NK-92 treated with Interleukin-12 subunit alpha and Interleukin-12 subunit beta, amount 100 ng/mL, for 24 hours (cell line): ENCODE measurements at regions not wholly inside any gene's neighbourhood (a gene's known extent, or its start where the extent isn't known, plus 50 kb on each side); places are given as distances from the start of the nearest gene placed in this dataset.

Source experiments
- DNase-seq: peaks from one replicate; lab custom pipeline; 2025; lab: John Stamatoyannopoulos, UW

DNA sequence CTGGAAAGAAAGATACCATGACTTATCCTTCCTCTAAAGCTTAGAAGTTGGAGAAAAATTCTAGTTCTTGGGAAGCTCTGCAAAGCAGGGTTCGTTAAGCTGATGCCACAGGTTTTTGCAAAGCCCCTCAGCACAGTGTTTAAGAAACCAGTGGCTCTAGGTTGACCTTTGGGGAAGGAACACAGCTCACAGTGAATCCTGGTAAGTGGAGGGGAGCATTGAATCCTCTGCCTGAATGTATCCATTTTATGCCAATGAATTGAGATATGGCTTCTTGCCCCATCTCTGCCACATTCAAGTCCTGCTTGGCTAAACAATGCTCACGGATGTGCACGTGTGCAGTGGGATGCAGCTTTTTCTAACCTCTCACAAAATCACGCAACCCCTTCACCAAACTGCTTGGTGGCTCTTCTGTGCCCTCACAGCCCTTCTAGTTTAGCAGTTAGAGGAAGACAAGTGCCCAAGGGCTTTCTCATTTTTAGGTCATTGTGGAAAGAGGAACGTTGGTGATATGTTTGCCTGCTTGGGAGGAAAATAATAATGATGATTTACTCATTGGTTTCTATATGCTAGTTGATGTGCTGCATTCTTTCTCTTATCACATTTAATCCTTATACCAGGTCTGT lies 111.3 kb downstream of the DAD1 start:
- DNase-seq: no peak

DNA sequence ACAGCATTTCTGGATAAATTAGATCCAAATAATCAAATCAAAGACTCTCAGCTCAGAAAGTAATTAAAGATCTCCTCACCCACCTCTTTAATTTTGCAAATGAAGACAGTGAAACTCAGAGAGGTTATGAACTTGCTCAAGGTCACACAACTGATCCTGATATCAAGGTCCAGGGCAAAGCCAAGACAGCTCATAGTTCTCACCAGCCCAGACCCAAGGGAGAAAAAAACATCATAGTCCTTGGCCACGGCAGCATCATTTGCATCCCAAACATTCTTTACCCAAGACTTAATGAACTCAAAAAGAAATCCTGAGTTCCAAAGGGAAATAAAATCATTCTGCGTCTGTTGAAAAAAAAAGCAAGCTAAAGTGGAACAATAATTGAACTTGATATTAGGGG lies 112.1 kb downstream of the DAD1 start:
- no peak for DNase-seq

DNA sequence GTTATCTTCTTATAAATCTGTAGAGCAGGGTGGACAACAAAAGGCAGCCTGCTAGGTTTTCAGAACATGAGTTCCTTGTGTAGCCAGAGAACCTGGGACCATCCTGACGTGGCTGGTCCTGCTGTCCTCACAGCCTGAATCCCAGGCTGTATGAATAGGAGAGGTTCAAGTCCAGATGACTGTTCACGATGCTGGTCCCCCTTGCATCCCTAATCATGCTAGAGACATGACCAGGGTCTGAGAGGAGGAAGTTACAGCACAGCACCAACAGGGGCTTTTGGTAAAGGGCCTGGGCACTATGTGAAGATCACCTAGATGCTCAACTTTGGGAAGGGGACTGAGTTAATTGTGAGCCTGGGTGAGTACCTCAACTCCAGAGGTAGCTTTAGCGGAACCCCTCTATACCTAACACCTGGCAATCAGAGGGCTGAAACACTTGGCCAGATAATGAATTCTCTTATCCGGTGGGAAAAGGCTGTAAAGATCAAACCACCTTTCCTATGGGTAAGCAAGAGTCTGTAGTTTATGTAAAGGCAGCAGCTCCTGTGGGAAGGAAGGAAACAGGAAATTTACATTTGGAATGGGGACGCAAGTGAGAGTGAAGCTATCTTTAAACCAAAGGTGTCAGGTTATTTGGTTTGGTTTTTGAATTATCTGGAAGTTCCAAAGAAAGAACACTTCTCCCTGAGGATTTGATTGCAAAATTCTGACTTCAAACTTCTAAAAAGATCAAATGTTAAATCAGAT lies 112.8 kb downstream of the DAD1 start:
- no peak for DNase-seq

DNA sequence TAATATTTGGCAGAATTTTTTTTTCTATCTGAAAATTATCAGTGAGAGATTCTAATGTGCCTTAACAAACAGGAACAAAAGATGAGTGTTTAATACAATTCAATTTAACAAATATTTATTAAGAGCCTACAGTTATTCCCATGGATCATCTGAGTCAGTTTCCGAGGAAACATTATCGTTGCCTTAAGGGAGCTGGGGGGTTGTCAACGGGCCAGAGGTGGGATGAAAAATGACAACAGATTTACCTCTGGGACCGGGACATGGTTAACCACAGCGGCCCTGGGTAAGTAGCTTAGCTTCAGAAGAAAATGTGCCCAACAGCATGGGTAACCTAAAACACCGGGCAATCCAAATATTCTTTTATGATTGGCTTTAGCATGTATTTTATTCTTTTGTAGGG lies 113.6 kb downstream of the DAD1 start:
- no peak for DNase-seq

DNA sequence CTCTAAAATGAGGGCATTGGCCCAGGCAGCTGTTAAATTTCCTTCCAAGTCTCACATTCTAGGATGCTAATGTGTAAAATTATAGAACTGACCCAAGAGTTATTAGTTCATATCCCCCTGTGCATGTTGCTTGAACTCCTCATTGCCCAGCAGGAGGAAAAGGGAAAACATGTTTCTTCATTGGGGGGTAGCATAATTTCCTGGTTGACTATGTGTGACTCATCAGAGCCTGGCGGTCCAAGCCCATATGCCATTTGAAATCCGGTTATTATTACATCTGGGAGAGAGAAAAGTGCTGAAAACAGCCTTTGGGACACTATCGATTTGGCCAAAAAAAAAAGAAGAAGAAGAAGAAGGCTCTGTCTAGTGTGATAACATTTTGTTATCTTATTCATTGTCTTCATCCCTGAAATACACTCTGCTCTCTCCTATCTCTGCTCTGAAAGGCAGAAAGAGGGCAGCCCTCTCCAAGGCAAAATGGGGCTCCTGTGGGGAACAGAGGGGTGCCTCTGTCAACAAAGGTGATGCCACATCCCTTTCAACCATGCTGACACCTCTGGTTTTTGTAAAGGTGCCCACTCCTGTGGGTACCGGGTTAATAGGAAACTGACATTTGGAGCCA lies 114.2 kb downstream of the DAD1 start:
- no peak for DNase-seq

DNA sequence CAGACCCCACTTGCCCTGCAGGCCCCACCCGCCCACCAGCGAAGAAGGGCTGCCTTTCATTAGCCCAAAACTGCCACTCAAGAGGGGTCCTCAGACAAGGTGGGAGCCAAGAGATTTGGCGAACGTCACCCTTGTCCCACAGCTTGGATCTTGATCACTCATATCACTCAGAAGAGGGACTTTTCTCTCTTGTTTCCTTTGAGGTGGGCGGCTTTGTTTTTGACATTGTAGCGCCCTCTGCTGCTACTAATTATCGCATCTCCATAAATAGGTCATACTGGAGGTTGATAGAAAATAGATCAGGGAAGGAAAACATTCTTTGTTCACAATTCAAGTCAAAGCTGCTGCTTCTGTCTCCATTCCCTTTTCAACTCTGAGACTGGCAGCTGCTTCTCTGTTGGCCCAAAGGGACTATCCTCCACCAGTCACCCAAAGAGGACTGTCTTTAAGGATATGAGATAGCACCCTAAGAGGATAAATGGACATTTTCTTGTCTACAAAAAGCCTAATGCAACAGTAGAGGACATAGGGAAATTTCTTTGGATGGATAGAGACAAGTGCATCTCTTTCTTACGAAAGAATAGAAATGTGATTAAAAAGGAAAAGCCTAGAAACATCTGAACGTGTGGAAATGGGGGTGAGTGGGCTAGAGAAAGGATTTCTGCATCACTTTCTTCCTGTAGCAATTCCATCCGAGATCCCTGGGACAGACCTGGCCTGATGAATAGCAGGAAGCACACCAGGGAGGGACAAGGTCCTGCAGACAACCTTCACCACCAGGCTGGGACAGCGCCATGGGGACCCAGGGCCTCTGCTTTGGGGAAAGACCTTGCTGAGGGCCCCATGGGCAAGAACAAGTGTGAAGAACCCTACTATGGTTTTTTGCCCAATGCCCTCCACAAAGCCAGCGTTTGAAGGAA lies 115.8 kb downstream of the DAD1 start:
- peak; percentile 47 for DNase-seq

DNA sequence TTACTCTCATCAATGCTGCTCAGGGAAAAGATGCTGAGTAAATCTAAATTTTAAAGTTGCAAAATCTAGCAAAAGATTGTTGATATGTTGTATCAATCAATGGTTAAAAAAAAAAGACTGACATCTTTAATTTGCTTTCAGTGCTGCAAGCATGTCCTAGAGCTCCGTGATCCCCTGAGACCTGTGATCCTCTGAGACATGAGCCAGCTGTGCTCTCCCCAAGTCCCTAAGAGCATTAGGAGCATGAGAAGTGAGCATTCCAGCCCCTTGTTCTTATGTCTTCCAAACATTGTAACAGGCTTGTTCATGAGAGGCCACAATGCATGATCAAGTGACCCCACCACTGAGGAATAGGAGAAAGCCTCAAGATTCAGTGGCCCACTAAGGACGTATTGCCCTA lies 116.6 kb downstream of the DAD1 start:
- no peak for DNase-seq

DNA sequence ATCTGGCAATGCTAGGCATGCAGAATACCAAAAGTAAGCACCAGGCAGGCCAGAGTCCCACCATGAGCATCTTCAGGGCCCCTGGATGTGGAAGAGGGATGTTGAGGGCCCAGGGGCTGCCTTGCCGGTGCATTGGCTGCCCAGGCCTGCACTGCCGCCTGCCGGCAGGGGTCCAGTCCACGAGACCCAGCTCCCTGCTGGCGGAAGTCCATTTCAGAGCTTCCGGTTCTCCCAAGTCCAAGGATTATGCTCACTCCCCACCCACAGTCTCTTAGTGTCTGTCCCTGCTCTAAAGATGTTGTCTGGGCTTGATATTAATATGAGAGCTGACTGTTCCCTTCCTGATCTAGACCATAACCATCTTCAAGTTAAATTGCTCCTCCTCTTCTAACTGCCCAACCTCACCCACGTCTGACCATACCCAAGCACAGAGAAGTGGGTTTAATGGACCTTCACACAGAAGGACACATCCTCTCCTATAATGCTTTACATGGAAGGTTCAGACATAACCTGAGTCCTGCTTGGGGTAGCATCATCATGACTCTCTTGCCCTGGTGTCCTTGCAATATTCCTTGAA lies 117.4 kb downstream of the DAD1 start:
- DNase-seq: no peak

DNA sequence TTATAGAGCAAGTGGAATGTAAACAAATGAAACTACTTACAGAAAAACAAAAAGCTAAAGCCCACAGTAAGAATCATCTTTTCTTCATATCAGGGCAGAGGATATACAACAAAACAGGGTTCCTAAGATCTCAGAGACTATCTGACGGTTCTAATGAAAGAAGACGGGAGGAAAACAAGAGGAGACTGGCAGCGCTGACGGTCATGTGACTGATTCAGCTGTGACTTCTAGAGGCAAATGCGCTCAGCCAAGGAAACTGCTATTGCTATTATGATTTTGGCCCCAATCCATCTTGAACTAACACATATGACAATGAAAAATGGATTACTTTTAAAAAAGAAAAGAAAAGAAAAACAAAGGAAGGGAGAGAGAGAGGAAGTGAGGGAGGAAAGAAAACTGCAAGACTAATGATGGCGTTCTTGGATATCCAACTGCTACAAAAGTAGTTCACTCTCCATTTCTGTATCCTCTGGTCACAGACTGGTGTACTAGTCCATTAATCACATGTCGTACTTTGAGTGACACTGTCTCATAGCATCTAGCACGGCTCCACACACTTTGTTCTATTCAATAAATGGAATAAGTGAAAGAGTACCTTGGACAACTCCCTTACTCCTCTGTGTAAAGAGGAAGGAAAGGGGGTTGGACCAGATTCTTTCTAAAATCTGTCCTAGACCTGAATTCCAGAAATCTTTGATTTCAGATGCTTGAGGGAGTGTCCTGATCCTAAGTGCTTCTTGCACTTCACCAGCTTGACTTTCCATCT lies 119.3 kb downstream of the DAD1 start:
- DNase-seq: no peak

DNA sequence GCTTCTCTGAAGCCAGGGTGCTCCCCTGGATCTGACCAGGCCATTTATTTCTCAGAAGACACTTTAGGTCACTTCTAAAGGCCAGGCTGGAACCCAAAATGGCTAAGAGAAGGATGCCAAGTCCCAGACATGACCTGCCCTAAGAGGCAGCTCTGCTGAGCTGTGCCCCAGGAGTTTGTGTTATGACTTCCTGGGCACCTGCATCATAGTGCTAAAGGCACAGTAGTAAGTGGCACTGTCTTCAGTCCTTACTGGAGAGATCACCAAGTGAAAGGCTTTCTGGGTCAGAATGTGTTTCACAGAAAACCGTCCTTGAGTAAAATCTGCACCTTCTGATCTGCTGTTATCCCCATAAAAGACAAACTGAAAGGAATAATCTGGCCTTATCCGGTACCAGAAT lies 120.2 kb downstream of the DAD1 start:
- no peak for DNase-seq

DNA sequence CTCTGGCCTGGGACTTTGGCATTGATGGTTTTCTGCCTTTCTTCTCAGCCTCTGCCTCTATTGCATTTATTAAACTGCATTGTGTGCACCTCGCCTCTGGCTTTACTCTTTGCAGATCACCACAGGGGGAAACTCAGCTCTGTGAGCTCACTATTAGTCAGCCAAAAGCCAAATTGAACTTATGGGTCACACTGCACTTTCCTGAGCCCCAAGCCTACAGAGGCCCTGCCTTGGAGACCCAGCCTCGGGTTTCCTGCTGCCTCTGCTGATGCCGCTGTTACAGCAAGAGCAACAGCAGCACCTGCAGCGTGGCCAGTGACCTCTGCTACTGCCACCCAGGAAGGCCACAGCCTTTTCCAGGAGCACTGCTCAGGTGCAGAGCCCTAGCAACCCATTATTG lies 122.5 kb downstream of the DAD1 start:
- peak; percentile 70 for DNase-seq

DNA sequence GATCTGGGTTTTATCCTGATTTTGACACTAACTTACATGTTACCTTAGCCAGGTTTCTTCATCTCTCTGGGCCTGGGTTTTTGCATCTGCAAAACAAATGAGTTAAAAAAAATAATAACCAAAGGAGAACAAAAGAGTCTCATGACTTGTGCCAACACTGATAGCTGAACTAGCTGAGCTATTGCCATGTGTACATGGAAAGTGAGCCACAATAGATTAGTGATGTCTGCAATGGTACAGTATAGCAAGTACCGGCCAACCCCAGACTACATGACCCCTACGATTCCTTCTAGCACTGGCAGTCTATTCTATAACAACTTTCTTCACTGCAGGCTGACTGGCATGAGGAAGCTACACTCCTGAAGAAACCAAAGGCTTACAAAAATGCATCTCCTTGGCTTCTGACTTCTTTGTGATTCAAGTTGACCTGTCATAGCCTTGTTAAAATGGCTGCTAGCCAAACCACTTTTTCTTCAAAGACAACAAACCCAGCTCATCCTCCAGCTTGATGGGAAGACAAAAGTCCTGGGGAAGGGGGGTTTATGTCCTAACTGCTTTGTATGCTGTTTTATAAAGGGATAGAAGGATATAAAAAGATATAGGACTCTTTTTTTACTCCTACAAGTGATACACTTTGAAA lies 123.7 kb downstream of the DAD1 start:
- DNase-seq: no peak

DNA sequence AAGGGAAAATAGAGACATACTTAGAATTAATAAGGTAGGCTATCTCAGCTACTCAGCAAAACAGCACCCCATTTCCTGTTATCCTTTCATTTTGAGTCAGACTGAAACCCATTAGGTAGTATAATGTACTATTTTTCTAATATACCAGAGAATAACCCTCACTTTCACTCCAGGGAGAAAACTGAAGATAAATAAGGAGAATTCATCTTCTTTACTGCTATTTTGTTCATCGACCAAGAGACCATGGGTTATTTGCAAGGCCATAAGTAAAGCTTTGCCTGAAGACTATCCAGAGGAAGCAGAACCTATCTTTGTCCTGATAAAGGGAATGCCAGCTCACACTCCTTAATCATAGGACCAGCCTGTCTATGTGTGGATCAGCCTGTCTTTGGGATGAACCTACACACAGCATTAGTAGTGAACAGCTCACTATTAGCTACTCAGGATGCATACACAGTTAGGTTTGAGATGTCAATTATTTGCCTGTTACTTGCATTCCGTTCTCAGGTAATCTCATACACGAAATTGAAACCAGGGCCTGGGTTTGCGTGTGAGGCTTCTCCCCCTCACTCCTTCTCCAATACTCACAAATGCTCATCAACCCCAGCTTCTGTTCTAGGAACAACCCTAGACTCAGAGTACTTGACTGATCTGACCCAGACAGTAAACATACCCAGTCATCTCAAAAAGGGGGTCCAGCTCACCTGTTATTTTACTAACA lies 124.4 kb downstream of the DAD1 start:
- no peak for DNase-seq

DNA sequence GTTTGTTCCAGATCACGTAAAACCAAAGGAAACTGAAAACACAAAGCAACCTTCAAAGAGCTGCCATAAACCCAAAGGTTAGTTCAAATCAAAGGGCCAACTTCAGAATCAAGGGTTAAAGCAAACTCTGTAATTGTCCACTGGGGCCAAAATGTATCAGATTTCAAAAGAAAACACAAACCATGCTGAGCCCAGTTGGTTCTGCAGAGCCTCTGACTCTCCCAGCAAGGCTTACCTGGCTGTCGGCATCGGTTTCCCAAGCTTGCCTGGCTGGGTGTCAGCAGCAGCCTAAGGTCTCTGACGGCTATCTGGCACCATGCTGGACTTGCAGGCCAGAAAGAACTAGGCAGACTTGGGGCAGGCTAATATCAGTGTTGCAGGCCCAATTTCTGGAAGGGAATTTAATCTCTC lies 125.3 kb downstream of the DAD1 start:
- no peak for DNase-seq

DNA sequence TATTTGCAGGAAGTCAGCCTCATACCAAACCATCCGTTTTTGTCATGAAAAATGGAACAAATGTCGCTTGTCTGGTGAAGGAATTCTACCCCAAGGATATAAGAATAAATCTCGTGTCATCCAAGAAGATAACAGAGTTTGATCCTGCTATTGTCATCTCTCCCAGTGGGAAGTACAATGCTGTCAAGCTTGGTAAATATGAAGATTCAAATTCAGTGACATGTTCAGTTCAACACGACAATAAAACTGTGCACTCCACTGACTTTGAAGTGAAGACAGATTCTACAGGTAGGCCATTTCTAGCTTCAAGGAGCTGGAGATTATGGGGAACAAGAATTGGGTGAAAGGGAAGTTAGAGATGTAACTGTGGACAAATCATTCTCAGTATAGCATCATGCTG lies 126.1 kb downstream of the DAD1 start:
- no peak for DNase-seq

DNA sequence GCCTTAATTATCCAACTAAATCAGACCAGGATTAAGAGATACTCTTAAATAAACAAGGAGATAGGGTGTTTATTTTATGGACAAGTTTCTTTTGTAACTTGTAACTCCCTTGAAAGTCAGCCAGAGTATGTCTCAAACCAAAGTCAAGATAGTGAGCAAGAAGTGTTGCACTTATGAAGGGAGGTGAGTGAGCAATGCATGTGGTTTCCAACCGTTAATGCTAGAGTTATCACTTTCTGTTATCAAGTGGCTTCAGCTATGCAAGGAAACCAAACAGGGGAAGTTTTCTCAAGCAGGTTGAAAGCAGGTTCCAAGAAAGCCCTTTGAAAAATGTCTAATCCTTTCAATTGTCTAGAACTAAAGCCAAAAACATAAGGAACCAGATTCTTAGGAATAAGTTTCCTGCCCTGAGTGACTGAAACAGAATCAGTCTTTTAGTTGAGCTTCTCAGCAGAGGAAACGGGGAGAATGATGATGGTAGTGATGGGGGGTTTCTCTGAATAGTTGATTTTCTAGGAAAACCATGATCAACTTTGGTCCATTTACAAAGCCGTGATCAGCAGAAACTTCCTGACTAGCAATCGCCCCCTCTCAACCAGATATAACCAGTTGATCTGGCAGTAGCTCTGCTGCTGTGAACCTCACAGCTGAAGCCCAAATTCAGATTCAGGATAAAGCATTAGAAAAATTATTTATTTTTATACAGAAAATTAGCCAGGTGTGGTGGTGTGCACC lies 128.4 kb downstream of the DAD1 start:
- DNase-seq: peak; percentile 43

DNA sequence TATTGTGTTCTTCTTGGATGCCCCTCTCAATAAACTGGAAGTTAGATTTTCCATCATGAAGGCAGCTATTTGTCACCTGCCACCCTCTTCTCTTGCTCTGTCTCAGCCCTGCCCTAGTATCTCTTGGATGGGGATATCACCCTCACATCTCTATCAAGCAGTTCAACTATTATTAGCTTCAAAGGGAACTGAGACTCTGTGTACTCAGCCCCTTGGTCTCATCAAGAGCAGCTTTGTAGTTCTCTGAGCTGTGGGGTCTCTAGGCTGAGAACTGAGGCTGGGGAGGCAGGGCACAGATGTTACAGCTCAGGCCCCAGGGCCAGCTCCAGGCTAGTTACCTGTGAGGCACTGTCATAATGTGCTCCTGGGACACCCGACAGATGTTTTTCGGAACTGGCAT lies 130.3 kb downstream of the DAD1 start:
- no peak for DNase-seq

DNA sequence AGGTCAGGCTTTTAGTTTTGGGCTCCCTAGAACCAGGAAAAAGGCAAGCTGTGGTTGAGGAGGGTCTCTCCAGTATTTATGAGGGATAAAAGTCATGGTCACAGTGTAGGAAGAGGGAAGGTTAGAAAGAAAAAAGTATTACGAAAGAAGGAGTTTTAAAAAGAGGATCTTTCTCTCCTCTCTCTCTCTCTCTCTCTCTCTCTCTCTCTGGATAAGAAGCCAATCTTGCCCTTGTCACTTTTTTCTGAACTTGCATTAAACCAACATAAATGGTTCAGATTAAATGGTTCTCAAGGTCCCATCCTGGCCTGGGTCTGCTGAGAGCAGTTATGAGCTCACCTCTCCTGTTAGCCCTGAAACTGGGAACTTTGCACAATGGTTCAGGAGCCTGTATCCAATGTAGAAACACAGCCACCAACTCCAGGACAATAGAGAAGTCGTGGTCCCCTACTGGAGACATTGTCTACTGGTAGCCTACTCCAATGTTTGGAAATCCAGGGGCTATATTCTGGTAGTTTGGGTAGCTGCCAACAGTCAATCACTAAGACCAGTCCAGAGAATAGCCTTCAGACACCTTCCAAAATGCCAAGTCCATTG lies 131.9 kb downstream of the DAD1 start:
- no peak for DNase-seq

DNA sequence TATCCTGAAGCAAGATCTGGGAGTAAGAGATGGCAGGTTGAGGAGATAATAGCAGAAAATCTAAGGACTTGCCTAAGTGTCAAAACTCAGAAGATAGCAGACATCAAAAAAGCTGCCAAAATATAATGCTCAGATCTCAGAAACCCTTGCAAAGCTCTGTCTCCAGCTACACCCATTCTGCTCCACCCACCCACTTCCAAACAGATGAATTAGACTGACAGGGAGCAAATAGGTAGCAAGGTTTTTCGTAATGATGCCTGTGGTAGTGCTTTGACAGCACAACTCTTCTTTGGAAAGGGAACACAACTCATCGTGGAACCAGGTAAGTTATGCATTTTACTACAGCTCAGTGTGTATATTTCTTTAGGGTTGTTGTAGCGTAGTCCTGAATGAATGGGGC lies 132.6 kb downstream of the DAD1 start:
- DNase-seq: no peak
